DLD1 (cell line): ENCODE measurements at regions not wholly inside any gene's neighbourhood (a gene's known extent, or its start where the extent isn't known, plus 50 kb on each side); places are given as distances from the start of the nearest gene placed in this dataset.

ENCODE experiments used
- in situ Hi-C: cut with HindIII; loops from 2 replicates; pipeline ENCODE4 v1.10.0; 2017; ENCODE audit warnings: low sequenced_read_pairs

- in situ Hi-C loops = no loop called here
These were observed 540.4 kb downstream of the BUD13 start for GRCh38 chr11:116232364-116232828.

- in situ Hi-C loops = no loop called here
These were observed 541.2 kb downstream of the BUD13 start for GRCh38 chr11:116231543-116231942.

- in situ Hi-C loops = no loop called here
These were observed 542.3 kb downstream of the BUD13 start for GRCh38 chr11:116230438-116230837.

GRCh38 chr11:116229236-116229970 is 543.4 kb downstream of the BUD13 start:
- in situ Hi-C loops = no loop called here

- in situ Hi-C loops = no loop called here
These were observed 546.1 kb downstream of the BUD13 start for GRCh38 chr11:116226731-116227130.

- in situ Hi-C loops = no loop called here
These were observed 546.8 kb downstream of the BUD13 start for GRCh38 chr11:116225784-116226585.

GRCh38 chr11:116225236-116225635 is 547.6 kb downstream of the BUD13 start:
- in situ Hi-C loops = no loop called here

- in situ Hi-C loops = no loop called here
These were observed 547.9 kb downstream of the BUD13 start for GRCh38 chr11:116224889-116225200.

- in situ Hi-C loops = no loop called here
These were observed 548.5 kb downstream of the BUD13 start for GRCh38 chr11:116224154-116224888.

GRCh38 chr11:116221351-116221750 is 551.4 kb downstream of the BUD13 start:
- in situ Hi-C loops = no loop called here

- in situ Hi-C loops = no loop called here
These were observed 553.6 kb downstream of the BUD13 start for GRCh38 chr11:116219171-116219635.

GRCh38 chr11:116217441-116217840 is 555.3 kb downstream of the BUD13 start:
- in situ Hi-C loops = no loop called here

- in situ Hi-C loops = no loop called here
These were observed 555.8 kb downstream of the BUD13 start for GRCh38 chr11:116217006-116217405.

GRCh38 chr11:116215471-116216113 is 557.2 kb downstream of the BUD13 start:
- in situ Hi-C loops = no loop called here

- in situ Hi-C loops = no loop called here
These were observed 561.6 kb downstream of the BUD13 start for GRCh38 chr11:116211147-116211546.

- in situ Hi-C loops = no loop called here
These were observed 562.1 kb downstream of the BUD13 start for GRCh38 chr11:116210663-116211062.

- in situ Hi-C loops = no loop called here
These were observed 563.5 kb downstream of the BUD13 start for GRCh38 chr11:116209255-116209654.

GRCh38 chr11:116207421-116208141 is 565.2 kb downstream of the BUD13 start:
- in situ Hi-C loops = no loop called here

- in situ Hi-C loops = no loop called here
These were observed 565.8 kb downstream of the BUD13 start for GRCh38 chr11:116207019-116207418.

- in situ Hi-C loops = no loop called here
These were observed 569.9 kb downstream of the BUD13 start for GRCh38 chr11:116202922-116203321.
